Loucy (cell line): ENCODE measurements at regions not wholly inside any gene's neighbourhood (a gene's known extent, or its start where the extent isn't known, plus 50 kb on each side); places are given as distances from the start of the nearest gene placed in this dataset.

Experiments
- H2AFZ ChIP-seq: fragments of 200-600 bp; sonication (generic); 2 replicates; pipeline ENCODE4 v1.6.0; 2016; ENCODE audit warnings: antibody characterized with exemption, mild to moderate bottlenecking, low read length, moderate library complexity
- H3F3A ChIP-seq: fragments of 200-600 bp; 2 replicates; pipeline ENCODE4 v1.6.0; 2016; ENCODE audit warnings: antibody characterized with exemption, low read depth, mild to moderate bottlenecking
- H3K27me3 ChIP-seq: fragments of 200-600 bp; sonication (generic); 2 replicates; pipeline ENCODE4 v1.6.1; 2014; ENCODE audit warnings: low read length, mild to moderate bottlenecking; ENCODE audit not compliant: insufficient read depth, poor library complexity, severe bottlenecking
- H3K36me3 ChIP-seq: fragments of 200-600 bp; sonication (generic); 2 replicates; pipeline ENCODE4 v1.6.1; 2016; ENCODE audit warnings: low read length; ENCODE audit not compliant: insufficient read depth
- H3K4me1 ChIP-seq: fragments of 200-600 bp; sonication (generic); 2 replicates; pipeline ENCODE4 v1.5.1; 2014; ENCODE audit warnings: low read length, mild to moderate bottlenecking; ENCODE audit not compliant: insufficient read depth, poor library complexity, severe bottlenecking
- H3K4me2 ChIP-seq: fragments of 200-600 bp; sonication (generic); 2 replicates; pipeline ENCODE4 v1.6.0; 2014; ENCODE audit warnings: antibody characterized with exemption, low read length, low read depth, mild to moderate bottlenecking; ENCODE audit not compliant: poor library complexity, severe bottlenecking
- H3K4me3 ChIP-seq: fragments of 200-600 bp; sonication (generic); 2 replicates; pipeline ENCODE4 v1.5.1; 2014; ENCODE audit warnings: low read length, mild to moderate bottlenecking, mixed read lengths; ENCODE audit not compliant: poor library complexity, severe bottlenecking
- H3K79me2 ChIP-seq: fragments of 200-600 bp; sonication (generic); 2 replicates; pipeline ENCODE4 v1.6.1; 2014; ENCODE audit warnings: low read length; ENCODE audit not compliant: insufficient read depth
- H3K9ac ChIP-seq: fragments of 200-600 bp; sonication (generic); 2 replicates; pipeline ENCODE4 v1.6.0; 2014; ENCODE audit warnings: mild to moderate bottlenecking, low read depth, low read length, moderate library complexity; ENCODE audit not compliant: poor library complexity, severe bottlenecking
- H3K9me2 ChIP-seq: fragments of 200-600 bp; sonication (generic); replicated peaks from 2 replicates; pipeline ENCODE4 v1.6.1; 2016; ENCODE audit warnings: low read depth, low read length, mixed read lengths
- H3K9me3 ChIP-seq: fragments of 200-600 bp; sonication (generic); 2 replicates; pipeline ENCODE4 v1.6.1; 2014; ENCODE audit warnings: mild to moderate bottlenecking, antibody characterized with exemption, low read length, low read depth; ENCODE audit not compliant: insufficient read depth
- H4K20me1 ChIP-seq: fragments of 200-600 bp; sonication (generic); 2 replicates; pipeline ENCODE4 v1.6.0; 2014; ENCODE audit warnings: antibody characterized with exemption, low read length, mild to moderate bottlenecking; ENCODE audit not compliant: insufficient read depth, poor library complexity, severe bottlenecking
- EZH2phosphoT487 ChIP-seq: fragments of 200-600 bp; IDR thresholded peaks from 2 replicates; pipeline ENCODE4 v1.6.1; 2018; ENCODE audit warnings: antibody characterized with exemption, mild to moderate bottlenecking, moderate library complexity, borderline replicate concordance
- TF ChIP-seq, protein P1 (sequence below): fragments of 200-600 bp; sonication (generic); conservative IDR thresholded peaks from 2 replicates; pipeline ENCODE4 v1.5.1; 2014; ENCODE audit warnings: mild to moderate bottlenecking, antibody characterized with exemption, low read length

DNA sequence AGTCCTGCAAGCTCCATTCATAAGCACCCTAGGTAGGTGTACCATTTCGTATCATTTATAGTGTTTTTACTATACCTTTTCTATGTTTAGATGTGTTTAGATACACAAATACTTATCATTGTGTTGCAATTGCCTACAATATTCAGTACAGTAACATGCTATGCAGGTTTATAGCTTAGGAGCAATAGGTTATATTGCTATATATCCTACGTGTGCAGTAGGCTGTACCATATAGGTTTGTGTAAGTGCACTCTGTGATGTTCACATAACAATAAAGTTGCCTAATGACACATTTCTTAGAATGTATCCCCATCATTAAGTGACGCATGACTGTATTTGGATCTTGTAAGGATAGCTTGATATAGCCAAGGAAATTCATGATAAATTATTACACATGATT lies 88.6 kb upstream of the CDH20 start:
- Histone ChIP-seq H3K4me3 (no peak overlapping the region), H3K36me3 (no peaks in the 10 kb centered on the region), H3K4me1 (no peaks in the 10 kb centered on the region), H3K9me2 (no peaks in the 10 kb centered on the region), H3K27me3 (no peaks in the 10 kb centered on the region), H4K20me1 (no peaks in the 10 kb centered on the region), H3K4me2 (no peak overlapping the region), H3F3A (no peaks in the 10 kb centered on the region), H2AFZ (no peak overlapping the region), H3K79me2 (no peaks in the 10 kb centered on the region), H3K9ac (no peak overlapping the region), H3K9me3 (no peaks in the 10 kb centered on the region)
- no peak for TF ChIP-seq EZH2phosphoT487
- TF ChIP-seq, protein P1, sequence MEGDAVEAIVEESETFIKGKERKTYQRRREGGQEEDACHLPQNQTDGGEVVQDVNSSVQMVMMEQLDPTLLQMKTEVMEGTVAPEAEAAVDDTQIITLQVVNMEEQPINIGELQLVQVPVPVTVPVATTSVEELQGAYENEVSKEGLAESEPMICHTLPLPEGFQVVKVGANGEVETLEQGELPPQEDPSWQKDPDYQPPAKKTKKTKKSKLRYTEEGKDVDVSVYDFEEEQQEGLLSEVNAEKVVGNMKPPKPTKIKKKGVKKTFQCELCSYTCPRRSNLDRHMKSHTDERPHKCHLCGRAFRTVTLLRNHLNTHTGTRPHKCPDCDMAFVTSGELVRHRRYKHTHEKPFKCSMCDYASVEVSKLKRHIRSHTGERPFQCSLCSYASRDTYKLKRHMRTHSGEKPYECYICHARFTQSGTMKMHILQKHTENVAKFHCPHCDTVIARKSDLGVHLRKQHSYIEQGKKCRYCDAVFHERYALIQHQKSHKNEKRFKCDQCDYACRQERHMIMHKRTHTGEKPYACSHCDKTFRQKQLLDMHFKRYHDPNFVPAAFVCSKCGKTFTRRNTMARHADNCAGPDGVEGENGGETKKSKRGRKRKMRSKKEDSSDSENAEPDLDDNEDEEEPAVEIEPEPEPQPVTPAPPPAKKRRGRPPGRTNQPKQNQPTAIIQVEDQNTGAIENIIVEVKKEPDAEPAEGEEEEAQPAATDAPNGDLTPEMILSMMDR, result no peak

DNA sequence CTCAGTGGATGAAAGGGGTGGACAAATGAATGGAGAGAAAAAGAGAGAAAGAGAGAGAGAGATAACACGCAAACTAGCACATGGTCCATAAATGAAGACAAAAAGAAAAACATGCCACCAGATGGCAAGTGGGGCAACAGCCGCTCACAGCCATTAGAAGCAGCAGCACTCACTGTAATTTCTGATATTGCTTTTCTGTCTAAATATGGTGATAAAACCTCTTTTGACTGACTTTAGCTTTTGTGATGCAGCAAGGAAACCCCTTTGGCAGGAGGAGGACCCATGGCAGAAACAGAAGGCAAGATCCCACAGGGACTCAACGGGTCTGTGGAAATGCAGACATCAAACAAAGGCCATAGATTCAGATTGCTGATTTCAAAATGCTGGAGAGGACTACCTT lies 88.0 kb upstream of the CDH20 start:
- Histone ChIP-seq H3K36me3 (no peaks in the 10 kb centered on the region), H3K9me2 (no peaks in the 10 kb centered on the region), H3K79me2 (no peaks in the 10 kb centered on the region), H3F3A (no peaks in the 10 kb centered on the region), H3K4me1 (no peaks in the 10 kb centered on the region), H2AFZ (no peak overlapping the region), H3K9ac (no peak overlapping the region), H3K27me3 (no peaks in the 10 kb centered on the region), H3K4me2 (no peak overlapping the region), H4K20me1 (no peaks in the 10 kb centered on the region), H3K9me3 (no peaks in the 10 kb centered on the region), H3K4me3 (no peak overlapping the region)
- TF ChIP-seq EZH2phosphoT487, result no peak
- TF ChIP-seq, protein P1, result no peak

DNA sequence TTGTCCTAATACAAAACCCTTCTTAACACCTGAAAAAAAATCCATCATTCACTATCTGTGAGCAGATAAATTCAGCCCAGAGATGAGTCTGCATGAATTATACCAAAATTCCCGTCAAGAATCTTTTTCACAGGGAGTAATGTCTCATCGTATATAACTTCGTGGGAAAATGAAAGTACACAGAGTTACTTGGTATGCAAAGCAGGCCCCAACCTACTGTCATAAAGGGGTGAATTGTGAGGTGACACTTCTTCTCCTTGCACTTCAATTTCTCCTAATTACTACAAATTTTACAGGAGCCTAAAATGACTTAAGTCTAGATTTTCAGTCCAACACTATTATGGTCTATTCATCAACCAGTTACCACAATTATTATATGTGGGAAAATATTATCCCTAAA lies 84.6 kb upstream of the CDH20 start:
- Histone ChIP-seq H3K36me3 (no peaks in the 10 kb centered on the region), H3K4me1 (no peaks in the 10 kb centered on the region), H3K9ac (no peak overlapping the region), H2AFZ (no peak overlapping the region), H3F3A (no peaks in the 10 kb centered on the region), H3K27me3 (no peaks in the 10 kb centered on the region), H3K79me2 (no peaks in the 10 kb centered on the region), H3K4me3 (no peak overlapping the region), H3K9me3 (no peaks in the 10 kb centered on the region), H3K4me2 (no peak overlapping the region), H3K9me2 (no peaks in the 10 kb centered on the region), H4K20me1 (no peaks in the 10 kb centered on the region)
- TF ChIP-seq, protein P1, result no peak
- TF ChIP-seq EZH2phosphoT487, result no peak
